PC-3 (cell line): ENCODE measurements at regions not wholly inside any gene's neighbourhood (a gene's known extent, or its start where the extent isn't known, plus 50 kb on each side); places are given as distances from the start of the nearest gene placed in this dataset.

Experiments
- ATAC-seq: fragments of 200-7000 bp; cut with Tn5 transposase; 2 replicates; pipeline ENCODE4 v1.9.1; 2020; ENCODE audit warnings: mild to moderate bottlenecking, moderate library complexity
- BruUV-seq: library from RNA; stranded (reverse); fragments of 400-500 nt; replicated peaks from 2 replicates; lab custom pipeline; 2021; lab: Mats Ljungman, UMichigan
- CTCF ChIA-PET: fragments of 300-600 bp; sonication (Branson Sonifier 250); formaldehyde crosslinking; loops from one replicate; lab custom pipeline; 2022; ENCODE audit warnings: antibody characterized with exemption; lab: Charles Lee
- POLR2A ChIA-PET: fragments of 300-600 bp; sonication (Branson Sonifier 250); formaldehyde crosslinking; loops from one replicate; lab custom pipeline; 2022; ENCODE audit warnings: antibody characterized with exemption; ENCODE audit not compliant: unreplicated experiment; lab: Charles Lee
- DNase-seq: peaks from one replicate; pipeline ENCODE4 v3.0.0-alpha.2; 2015
- H2AFZ ChIP-seq: fragments of 300-600 bp; sonication (generic); 2 replicates; pipeline ENCODE4 v1.6.0; 2016; ENCODE audit warnings: antibody characterized with exemption, low read length
- H3F3A ChIP-seq: fragments of 300-600 bp; sonication (generic); one replicate; pipeline ENCODE4 v1.6.0; 2017; ENCODE audit warnings: antibody characterized with exemption, low read length, control low read depth, mild to moderate bottlenecking; ENCODE audit not compliant: unreplicated experiment
- H3K27ac ChIP-seq: fragments of 300-600 bp; sonication (generic); 2 replicates; pipeline ENCODE4 v1.5.1; 2016; ENCODE audit warnings: mild to moderate bottlenecking, low read length
- H3K27me3 ChIP-seq: fragments of 300-600 bp; sonication (generic); 2 replicates; pipeline ENCODE4 v1.6.1; 2016; ENCODE audit warnings: low read length, mixed read lengths
- H3K36me3 ChIP-seq: fragments of 300-600 bp; sonication (generic); 2 replicates; pipeline ENCODE4 v1.6.1; 2016; ENCODE audit warnings: low read depth, mixed run types, low read length, mixed read lengths
- H3K4me1 ChIP-seq: fragments of 300-600 bp; sonication (generic); 2 replicates; pipeline ENCODE4 v1.5.1; 2016; ENCODE audit warnings: low read length; ENCODE audit not compliant: insufficient read depth
- H3K4me2 ChIP-seq: fragments of 300-600 bp; sonication (generic); 2 replicates; pipeline ENCODE4 v1.6.0; 2016; ENCODE audit warnings: low read length
- H3K4me3 ChIP-seq: fragments of 300-600 bp; sonication (generic); 2 replicates; pipeline ENCODE4 v1.5.1; 2016; ENCODE audit warnings: mild to moderate bottlenecking, low read length, mixed read lengths
- H3K79me2 ChIP-seq: fragments of 300-600 bp; sonication (generic); 2 replicates; pipeline ENCODE4 v1.6.1; 2017; ENCODE audit warnings: low read length, mixed read lengths
- H3K9ac ChIP-seq: fragments of 300-600 bp; sonication (generic); 2 replicates; pipeline ENCODE4 v1.6.0; 2016; ENCODE audit warnings: mild to moderate bottlenecking, low read length
- H3K9me2 ChIP-seq: fragments of 300-600 bp; sonication (generic); replicated peaks from 2 replicates; pipeline ENCODE4 v1.6.1; 2016; ENCODE audit warnings: mixed run types, low read length, mixed read lengths
- H3K9me3 ChIP-seq: fragments of 300-600 bp; sonication (generic); 2 replicates; pipeline ENCODE4 v1.6.1; 2016; ENCODE audit warnings: low read length, mixed read lengths
- H4K20me1 ChIP-seq: fragments of 300-600 bp; sonication (generic); 2 replicates; pipeline ENCODE4 v1.6.1; 2016; ENCODE audit warnings: low read length, mixed read lengths
- EZH2 ChIP-seq: fragments of 300-600 bp; sonication (generic); IDR thresholded peaks from one replicate; pipeline ENCODE4 v1.6.1; 2017; ENCODE audit warnings: antibody characterized with exemption, mild to moderate bottlenecking, low read length; ENCODE audit not compliant: unreplicated experiment
- EZH2phosphoT487 ChIP-seq: fragments of 300-600 bp; sonication (generic); IDR thresholded peaks from 2 replicates; pipeline ENCODE4 v1.6.1; 2018; ENCODE audit warnings: mild to moderate bottlenecking, antibody characterized with exemption, low read length, borderline replicate concordance
- intact Hi-C: fragments of 100-400 bp; cut with micrococcal nuclease; formaldehyde crosslinking; loops from 2 replicates; pipeline ENCODE4 v1.9.0; 2023
- TF ChIP-seq, protein P1 (sequence below): fragments of 300-600 bp; sonication (generic); conservative IDR thresholded peaks from 2 replicates; pipeline ENCODE4 v1.5.1; 2017; ENCODE audit warnings: antibody characterized with exemption, low read depth, mild to moderate bottlenecking, low read length

DNA sequence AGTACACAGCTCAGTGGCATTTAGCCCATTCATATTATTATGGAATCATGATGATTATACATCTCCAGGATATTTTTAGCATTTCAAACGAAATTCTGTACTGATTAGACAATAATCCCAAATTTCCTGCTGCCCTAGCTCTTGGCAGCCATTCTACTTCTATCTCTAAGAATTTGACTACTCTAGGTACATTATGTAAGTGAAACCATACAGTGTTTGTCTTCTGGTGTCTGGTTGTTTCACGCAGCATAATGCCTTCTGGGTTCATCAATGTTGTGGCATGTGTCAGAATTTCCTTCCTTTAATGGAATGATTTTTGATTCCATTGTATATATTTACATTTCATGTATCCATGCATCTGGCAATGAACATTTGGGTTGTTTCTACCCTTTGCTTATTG lies 517.7 kb downstream of the ETS1 start:
- Histone ChIP-seq H3K4me3 (no peak overlapping the region), H3K9me2 (no peaks in the 10 kb centered on the region), H3K4me1 (no peaks in the 10 kb centered on the region), H4K20me1 (no peaks in the 10 kb centered on the region), H3K27me3 (peaks cover 13% of the 10 kb centered on the region), H3K79me2 (no peaks in the 10 kb centered on the region), H3K9ac (no peak overlapping the region), H3K36me3 (no peaks in the 10 kb centered on the region), H3F3A (no peaks in the 10 kb centered on the region), H3K4me2 (no peak overlapping the region), H3K9me3 (0 out of 2 replicates have a peak, but pooled peaks cover 4% of the 10 kb centered on the region), H2AFZ (no peak overlapping the region), H3K27ac (no peak overlapping the region)
- ATAC-seq, result no peak
- ChIA-PET CTCF (interaction anchor here (0.5 kb wide), 1 partner anchor 64 kb away, joined by 4 read pairs; no protein-coding TSS in a partner anchor), POLR2A (interaction anchor here (0.7 kb wide), 1 partner anchor 16 kb away, joined by 4 read pairs; no protein-coding TSS in a partner anchor)
- TF ChIP-seq EZH2phosphoT487, result no peak
- no peak for TF ChIP-seq EZH2
- TF ChIP-seq, protein P1, sequence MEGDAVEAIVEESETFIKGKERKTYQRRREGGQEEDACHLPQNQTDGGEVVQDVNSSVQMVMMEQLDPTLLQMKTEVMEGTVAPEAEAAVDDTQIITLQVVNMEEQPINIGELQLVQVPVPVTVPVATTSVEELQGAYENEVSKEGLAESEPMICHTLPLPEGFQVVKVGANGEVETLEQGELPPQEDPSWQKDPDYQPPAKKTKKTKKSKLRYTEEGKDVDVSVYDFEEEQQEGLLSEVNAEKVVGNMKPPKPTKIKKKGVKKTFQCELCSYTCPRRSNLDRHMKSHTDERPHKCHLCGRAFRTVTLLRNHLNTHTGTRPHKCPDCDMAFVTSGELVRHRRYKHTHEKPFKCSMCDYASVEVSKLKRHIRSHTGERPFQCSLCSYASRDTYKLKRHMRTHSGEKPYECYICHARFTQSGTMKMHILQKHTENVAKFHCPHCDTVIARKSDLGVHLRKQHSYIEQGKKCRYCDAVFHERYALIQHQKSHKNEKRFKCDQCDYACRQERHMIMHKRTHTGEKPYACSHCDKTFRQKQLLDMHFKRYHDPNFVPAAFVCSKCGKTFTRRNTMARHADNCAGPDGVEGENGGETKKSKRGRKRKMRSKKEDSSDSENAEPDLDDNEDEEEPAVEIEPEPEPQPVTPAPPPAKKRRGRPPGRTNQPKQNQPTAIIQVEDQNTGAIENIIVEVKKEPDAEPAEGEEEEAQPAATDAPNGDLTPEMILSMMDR, result no peak
- no peak for DNase-seq
- no TSS peak for BruUV-seq
- intact Hi-C loops, result no loop called here

DNA sequence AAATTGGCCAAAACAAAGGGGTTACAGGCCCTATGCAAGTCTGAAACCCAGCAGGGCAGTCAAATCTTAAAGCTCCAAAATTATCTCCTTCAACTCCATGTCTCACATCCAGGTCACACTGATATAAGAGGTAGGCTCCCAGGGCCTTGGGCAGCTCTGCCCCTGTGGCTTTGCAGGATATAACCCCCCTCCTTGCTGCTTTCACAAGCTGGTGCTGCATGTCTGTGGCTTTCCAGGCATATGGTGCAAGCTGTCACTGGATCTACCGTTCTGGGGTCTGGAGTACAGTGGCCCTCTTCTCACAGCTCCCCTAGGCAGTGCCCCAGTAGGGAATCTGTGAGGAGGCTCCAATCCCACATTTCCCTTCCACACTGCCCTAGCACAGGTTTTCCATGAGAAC lies 519.6 kb downstream of the ETS1 start:
- Histone ChIP-seq H3K4me3 (no peak overlapping the region), H3K79me2 (no peaks in the 10 kb centered on the region), H4K20me1 (no peaks in the 10 kb centered on the region), H2AFZ (no peak overlapping the region), H3K27me3 (peaks cover 13% of the 10 kb centered on the region), H3K4me1 (no peaks in the 10 kb centered on the region), H3K9me3 (0 out of 2 replicates have a peak, but pooled peaks cover 4% of the 10 kb centered on the region), H3F3A (no peaks in the 10 kb centered on the region), H3K4me2 (no peak overlapping the region), H3K9me2 (no peaks in the 10 kb centered on the region), H3K36me3 (no peaks in the 10 kb centered on the region), H3K9ac (no peak overlapping the region), H3K27ac (no peak overlapping the region)
- ChIA-PET CTCF (no interaction called here), POLR2A (no interaction called here)
- ATAC-seq (no peak), DNase-seq (no peak)
- intact Hi-C loops, result no loop called here
- TF ChIP-seq EZH2phosphoT487 (no peak), EZH2 (no peak)
- TF ChIP-seq, protein P1, result no peak
- no TSS peak for BruUV-seq

DNA sequence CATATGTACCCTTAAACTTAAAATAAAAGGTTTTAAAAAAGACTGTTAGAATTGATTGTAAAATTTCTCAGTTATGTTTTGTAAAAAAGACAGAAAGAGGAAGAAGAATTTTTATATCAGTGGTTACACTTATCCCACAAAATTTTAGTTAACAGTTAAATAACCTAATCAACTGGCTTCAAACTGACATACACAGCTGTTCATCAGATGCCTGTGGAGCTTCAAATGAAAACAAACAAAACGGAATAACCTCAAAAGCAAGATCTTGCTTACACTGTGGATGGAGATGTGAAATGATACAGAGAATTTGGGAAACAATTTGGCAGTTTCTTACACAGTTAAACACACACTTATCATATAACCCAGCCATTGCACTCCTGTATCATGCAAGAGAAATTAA lies 521.0 kb downstream of the ETS1 start:
- H3K4me3 ChIP-seq, result no peak overlapping the region
- H3K27ac ChIP-seq, result no peak overlapping the region
- ChIA-PET POLR2A (no interaction called here), CTCF (no interaction called here)
- no TSS peak for BruUV-seq
- H3K79me2 ChIP-seq, result no peaks in the 10 kb centered on the region
- no peak for DNase-seq
- no peaks in the 10 kb centered on the region for H3K9me2 ChIP-seq
- no peak for ATAC-seq
- no peak overlapping the region for H3K9ac ChIP-seq
- no peaks in the 10 kb centered on the region for H3F3A ChIP-seq
- H3K36me3 ChIP-seq, result no peaks in the 10 kb centered on the region
- H3K4me1 ChIP-seq, result no peaks in the 10 kb centered on the region
- intact Hi-C loops, result no loop called here
- peaks cover 10% of the 10 kb centered on the region; the same call in 1 of the 2 replicates for H3K27me3 ChIP-seq
- no peak overlapping the region for H3K4me2 ChIP-seq
- H4K20me1 ChIP-seq, result no peaks in the 10 kb centered on the region
- no peak overlapping the region for H2AFZ ChIP-seq
- TF ChIP-seq EZH2phosphoT487 (no peak), EZH2 (no peak)
- TF ChIP-seq, protein P1, result no peak
- 0 out of 2 replicates have a peak, but pooled peaks cover 4% of the 10 kb centered on the region for H3K9me3 ChIP-seq
